M059J (cell line): ENCODE measurements at regions not wholly inside any gene's neighbourhood (a gene's known extent, or its start where the extent isn't known, plus 50 kb on each side); places are given as distances from the start of the nearest gene placed in this dataset.
A peak's percentile ranks its signal among the peaks of the same experiment; 100 is the strongest.

ENCODE experiments used
- DNase-seq: peaks from one replicate; pipeline ENCODE4 v3.0.0-alpha.2; 2012; ENCODE audit warnings: low read depth

DNA sequence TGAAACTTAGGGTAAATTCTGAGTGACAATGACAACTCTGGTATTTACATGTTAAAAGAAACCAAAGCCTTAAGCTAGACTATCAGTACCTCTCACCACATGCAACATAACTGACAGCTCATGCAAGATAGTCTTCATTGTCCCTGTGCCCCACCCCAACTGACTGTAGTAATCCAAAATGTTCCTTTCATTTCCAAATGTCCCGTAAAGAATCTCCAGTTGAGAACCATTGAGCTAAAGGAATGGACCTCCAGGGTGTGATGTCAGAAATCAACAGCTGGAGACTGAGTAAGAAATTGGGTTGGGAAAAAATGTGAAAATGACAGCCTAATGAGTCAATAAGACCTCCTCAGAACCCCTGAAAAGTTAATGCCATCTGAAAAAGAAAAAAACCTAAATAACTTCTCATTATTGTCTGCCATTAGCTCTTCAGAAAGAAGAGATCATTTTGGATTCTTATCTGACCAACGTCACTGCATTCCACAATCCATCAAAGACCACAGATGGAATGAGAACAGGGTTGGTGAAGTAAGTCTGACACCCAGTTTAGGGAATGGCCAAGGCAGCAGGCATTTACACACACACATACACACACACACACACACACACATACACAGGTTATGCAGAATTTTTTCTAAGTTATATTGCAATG, 51.7 kb upstream of the ACVR2A start:
- peak; percentile 40 for DNase-seq

DNA sequence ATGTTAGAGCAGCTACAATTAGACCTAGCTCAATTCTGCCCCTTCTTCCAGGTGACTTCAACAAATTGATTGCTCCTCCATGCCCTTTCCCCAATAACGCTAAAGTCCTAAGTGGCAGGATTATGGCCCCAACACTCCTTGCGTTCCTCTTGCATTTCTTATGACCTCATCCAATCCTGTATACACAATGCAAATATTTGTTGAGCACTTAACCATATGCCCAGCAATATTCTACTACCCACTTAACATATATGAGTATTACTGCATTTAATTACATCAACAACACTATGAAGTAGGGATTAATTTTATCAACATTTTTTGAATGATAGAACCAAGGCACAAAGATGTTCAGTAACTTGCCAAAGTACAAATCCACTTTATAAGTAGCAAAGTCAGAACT, 54.2 kb upstream of the ACVR2A start:
- DNase-seq: no peak

DNA sequence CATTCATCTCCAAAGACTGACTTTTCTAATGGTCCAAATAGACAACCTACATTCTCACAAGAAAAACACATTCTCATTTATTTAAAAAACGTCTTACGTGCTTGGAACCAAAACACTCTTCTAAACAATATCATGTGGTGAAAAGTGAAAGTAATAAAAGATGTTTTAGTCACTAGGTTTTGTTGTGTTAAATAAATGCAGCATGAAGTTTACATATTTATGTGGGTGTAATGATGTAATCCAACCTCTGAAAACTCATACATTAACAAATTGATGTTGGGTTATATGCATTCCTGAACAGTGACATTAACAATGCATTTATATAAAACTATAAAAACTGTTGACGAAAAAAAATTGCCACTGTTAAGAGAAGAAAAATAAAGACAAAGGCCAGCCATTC, 55.1 kb upstream of the ACVR2A start:
- DNase-seq: peak; percentile 3

DNA sequence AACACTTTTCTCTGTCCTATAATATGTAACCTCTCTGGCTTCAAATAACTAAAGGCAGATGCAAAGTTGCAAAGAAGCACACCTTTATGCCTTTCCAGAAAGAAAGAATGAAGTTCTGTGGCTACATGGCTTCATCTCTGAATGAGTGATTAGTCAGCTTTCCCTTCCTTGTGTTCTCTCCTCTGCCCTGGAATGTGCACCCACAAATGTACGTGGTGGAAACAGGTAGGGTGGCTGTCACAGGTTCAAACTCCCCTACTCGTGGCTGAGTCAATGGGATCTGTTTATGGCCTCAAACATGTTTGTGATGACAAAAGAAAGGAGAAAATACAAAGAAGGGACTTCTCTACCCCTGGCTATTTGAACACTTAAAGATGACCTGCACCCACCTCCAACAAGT, 55.5 kb upstream of the ACVR2A start:
- DNase-seq: no peak

DNA sequence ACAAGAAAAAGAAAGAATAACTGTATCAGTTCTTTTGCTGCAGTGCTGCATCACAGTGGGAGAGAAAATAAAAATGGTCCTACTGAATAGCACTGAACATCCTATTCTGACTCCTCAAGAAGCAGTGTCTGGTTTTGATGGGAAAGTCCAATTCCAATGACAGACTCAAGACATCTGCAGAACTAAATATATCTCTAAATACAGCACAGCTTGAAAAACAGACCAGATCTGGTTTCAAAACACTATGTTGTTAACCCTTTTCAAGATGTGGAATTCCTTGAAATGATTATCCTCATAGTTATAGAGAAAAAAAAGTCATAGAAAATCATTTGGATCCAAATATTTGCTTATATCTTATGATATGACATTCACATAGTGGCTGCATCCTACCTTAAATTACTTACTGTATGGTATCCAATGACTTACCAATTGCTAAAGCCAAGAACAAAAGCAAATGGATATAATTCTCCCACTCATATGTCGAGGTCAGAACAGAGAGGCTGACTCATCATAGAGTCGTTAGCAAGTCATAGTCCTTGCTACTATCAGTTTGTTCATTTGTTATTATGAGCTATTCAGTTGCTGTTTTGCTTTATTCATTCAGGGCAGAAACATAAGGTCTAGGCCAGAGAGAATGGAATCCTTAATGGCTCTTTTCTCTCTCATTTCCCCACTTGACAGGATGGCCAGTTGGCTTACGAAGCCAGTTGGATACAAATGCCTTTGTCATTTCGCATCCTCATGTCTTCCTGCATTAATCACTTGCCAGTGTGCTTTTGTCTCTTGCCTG, 62.5 kb upstream of the ACVR2A start:
- DNase-seq: peak; percentile 31

DNA sequence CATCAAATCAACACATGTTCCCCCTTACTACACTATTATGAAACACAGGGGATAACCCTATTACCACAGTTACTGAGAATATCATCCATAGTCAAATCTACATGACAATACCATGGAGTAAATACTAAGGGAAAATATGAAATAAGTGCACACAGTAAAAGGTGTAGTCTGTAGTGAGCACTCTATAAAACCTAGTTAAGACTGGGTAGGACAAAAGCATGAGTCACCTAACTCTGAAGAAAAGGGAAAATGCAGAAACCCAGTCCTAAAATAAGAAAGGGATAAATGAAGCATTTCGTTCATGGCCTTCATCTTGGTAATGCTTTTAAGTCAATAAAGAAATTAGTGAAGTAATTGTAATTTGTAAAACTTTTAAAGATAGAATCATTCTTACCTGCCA, 65.4 kb upstream of the ACVR2A start:
- no peak for DNase-seq

DNA sequence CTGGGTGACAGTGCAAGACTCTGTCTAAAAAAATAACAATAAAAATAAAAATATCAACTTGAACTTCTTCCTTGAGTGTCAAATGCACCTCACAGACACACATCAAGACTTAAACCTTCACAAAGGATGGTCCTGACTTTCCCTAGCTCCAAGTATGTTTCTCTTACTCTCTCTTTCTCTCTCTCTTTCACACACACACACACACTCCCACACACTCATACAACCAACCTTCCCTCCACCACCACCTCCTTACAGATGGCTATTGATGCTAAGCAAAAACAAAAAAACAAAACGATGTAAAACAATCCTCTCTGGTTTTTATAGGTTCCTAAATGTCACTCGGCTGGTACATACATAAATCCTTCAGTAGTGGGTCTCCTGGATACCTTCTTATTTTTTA, 67.4 kb upstream of the ACVR2A start:
- DNase-seq: no peak

DNA sequence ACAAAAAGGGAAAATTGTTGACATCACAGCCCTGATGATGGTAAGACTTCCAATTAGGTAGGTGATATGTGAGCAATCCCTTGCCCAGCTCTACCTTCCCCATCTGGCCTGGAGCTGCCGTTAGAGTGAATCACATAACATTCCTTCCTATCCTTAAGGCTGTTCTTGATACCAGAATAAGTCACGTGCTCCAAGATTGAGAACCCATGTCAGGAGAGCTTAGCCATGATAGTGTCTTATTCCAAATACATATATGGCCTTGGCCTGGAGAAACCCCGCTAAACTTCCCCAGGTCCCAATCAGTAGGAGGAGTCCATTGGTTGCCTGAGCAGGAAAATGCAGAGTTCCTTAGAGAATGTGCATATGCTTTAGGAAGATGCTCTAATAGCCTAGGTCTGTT, 70.0 kb upstream of the ACVR2A start:
- no peak for DNase-seq

DNA sequence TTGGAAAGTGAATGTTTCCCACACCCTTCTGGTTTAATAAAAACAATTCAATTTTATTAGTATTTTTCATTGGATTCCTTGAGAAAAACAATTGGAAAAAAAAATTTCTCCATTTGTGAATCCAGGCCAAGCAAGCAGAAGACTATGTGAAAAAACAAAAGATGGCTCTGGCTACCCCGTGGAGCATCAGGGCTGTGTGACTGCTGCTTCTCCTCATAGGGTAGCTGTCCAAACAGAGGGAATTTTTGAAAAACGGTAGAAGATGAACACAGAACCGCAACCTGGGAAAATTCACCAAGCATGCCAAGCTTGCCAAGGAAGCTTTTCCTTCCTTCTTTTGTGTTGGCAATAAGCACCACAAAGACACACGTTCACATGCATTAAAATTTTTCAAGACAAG, 71.3 kb upstream of the ACVR2A start:
- no peak for DNase-seq

DNA sequence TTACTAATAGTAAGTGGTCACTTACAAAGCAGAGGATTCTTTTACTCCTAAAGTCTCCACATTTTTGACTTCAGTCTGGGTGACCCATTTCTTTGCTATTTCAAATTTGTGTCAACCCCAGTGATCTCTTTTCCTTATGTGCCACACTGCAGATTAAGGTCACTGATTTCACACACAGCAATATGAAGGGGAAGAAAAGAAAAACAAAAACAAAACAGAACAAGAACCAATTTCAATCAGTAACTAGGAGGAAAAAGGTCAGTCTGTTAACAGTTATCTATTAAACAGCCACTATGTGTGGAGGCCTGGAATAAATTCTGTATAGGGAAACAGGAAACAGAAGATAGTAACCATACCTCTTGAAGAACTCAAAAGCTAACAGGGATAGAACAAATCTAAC, 72.0 kb upstream of the ACVR2A start:
- DNase-seq: no peak

DNA sequence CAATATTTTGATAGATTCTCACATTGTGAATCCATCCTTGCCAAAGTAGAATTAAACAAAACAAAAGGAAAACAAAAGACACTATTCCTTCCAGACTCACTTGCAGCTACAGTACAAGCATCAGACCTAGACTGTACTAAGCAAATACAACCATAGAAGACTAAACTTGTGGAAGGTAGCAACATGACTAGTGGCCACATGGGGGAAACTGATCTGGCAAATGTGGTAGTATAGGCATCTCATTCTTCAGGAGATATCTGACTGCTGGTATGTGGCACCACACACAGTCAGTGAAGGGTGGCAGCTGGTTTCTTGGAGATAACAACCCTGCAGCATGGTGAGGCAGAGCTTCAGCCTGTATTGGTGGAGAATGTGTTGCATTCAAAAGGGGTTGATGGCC, 81.0 kb upstream of the ACVR2A start:
- no peak for DNase-seq

DNA sequence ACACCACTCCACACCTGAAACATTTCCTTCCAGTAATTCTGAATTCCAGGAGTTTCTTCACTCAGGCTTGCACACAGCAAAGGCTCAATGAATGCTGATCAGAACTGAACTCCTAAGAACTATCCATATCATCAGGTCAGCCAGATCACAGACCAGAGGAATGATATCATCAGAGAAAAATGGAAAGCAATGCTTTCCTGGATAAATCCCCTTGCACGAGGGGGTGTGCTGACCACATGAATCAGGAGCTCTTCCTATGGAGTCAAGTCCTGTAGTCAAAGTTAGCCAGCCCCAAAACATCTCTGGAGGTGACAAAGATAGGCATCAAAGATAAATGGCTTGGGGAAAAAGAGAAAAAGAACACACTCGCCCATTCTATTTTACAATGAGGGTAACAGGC, 83.8 kb upstream of the ACVR2A start:
- no peak for DNase-seq

DNA sequence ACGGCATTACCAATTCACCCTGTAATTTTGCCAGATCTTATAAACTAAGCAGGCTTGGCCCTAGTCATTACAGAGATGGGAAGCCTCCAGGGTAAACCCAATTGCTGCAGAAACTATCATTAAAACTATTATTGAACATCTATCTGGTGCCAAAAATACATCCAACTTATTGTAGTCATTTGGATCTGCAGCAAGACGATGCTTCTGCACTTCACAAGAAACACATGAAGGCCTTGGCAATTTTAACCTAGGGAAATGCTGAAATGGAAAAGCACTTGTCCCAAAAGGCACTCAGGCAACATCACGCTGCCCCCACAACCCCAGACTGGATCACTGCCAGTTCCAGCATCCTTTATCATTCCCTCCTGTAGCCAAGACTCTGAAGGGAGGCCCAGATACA, 85.3 kb upstream of the ACVR2A start:
- DNase-seq: no peak

DNA sequence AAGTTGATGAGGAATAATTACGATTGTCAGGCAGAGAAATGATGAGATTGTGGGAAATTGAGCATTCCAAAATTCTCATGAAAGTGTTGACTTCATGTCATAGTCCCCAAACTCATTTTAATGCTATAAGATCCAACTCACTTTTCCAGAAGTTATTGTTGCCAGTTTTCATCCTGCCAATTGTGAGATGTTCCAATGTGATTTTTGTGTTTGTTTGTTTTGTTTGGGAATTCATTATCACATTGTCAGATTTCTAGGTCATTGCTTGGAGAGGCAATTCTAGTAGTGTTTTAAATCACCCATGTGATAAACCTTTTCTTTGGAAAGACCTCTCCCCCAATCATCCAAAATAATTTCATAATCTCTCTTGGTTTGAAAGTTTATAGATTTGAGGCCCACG, 86.0 kb upstream of the ACVR2A start:
- DNase-seq: no peak

DNA sequence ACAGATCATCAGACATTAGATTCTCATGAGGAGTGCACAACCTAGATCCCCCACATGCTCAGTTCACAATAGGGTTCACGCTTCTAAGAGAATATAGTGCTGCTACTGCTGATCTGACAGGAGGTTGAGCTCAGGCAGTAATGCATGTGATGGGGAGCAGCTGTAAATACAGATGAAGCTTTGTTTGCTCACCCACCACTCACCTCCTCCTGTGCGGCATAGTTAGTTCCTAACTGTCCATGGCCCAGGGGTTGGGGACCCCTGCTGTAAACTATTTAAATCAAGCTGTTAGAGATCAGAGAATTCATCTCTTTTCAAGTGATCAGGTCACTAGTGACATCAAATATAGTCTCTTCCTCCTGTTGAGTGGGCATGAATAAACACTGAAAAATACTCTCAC, 88.8 kb upstream of the ACVR2A start:
- DNase-seq: no peak

DNA sequence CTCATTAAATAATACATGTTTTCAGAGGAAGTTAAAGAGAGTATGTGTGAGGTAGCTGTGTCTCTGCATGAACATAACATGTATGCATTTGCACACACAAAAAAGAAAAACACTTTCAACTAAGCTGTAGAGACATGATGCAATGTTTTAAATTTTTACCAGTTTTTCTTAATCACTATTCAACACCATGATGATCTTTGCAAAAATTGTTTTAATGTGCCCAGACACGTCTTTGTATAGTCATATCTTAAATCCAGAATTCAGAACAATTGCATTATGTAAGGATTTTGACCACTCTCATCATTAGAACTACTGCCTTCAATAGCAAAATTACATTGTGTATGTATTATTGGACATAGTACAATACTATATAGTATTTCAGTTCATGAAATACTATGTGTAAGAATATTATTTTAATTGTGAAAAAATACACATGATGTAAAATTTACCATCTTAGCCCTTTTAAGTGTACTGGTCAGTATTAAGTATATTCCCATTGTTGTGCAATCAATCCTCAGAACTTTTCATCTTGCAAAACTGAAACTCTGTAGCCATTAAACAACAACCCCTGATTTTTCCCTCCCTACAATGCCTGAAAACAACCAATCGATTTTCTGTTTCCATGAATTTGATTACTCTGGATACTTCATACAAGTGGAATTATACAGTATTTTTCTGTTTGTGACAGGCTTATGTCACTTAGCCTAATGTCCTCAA, 104.5 kb upstream of the ACVR2A start:
- no peak for DNase-seq

DNA sequence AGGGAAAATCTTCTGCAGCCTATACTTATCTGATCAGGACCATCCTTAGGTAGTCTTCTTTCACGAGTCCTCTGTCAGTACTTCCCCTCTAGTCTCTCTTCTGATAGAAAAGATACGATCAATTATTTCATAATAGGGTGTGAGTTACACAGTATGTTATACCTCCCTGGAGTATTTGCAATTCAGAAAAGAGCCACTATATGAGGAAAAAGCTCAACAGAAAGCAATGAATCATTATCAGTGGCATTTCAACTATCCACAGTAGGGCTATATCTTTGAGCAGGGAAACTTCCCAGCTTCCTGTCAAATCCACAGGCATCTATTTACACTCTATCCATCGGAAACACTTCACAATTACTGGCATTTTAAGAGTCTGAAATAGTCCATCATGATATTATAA, 105.3 kb upstream of the ACVR2A start:
- no peak for DNase-seq

DNA sequence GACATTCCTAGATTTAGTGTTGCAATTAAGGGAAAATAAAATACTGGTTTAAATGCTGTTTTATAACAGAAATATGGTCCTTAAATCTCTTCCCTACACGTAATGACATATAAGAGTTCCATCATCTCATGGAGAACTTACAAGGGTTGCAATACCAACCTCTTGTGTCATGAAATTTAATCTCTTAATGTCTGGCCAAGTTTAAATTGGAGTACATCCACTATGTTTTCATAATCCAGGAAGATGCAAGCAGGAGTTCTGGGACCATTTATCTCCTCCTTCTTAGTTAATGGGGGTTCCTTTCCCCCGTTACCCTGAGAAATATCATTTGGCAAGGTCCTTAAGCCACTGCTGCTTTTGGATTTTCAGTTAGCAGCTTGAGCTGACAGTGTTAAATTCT, 126.0 kb upstream of the ACVR2A start:
- no peak for DNase-seq

DNA sequence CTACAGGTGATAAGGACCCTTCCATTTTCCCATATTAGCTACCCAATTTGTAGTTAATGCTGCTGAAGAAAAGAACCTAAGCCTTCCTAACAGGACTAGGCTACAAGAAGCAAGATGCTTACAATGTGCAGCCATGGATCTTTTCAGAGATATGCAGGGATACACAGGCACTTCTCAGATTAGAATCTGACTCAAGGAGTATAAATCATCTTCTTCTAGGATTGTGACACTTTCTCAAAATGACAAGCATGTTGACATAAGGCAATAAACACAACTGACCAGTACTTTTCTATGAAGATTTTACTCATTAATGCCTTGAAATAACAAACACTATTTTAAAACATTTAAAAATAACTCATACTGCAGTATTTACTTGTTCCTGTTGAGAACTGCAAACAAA, 127.9 kb upstream of the ACVR2A start:
- no peak for DNase-seq

DNA sequence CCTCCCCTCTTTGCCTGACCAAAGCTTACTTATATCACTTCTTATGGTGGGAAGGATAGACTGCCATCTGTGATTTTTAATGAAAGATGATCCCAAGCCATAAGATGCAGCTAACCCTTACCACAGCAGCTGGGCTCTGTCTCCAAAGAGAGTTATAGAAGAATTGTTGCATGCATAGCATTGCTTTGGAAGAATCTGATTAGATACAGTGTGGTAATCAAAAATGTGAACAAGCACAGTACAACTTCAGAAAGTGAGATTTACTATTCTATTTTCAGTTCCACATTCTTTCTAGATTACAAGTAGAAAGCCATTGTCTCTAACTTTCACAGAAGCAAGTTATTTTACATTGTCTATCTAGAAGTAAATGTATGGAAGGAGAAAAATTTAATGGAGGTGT, 129.0 kb upstream of the ACVR2A start:
- DNase-seq: no peak

DNA sequence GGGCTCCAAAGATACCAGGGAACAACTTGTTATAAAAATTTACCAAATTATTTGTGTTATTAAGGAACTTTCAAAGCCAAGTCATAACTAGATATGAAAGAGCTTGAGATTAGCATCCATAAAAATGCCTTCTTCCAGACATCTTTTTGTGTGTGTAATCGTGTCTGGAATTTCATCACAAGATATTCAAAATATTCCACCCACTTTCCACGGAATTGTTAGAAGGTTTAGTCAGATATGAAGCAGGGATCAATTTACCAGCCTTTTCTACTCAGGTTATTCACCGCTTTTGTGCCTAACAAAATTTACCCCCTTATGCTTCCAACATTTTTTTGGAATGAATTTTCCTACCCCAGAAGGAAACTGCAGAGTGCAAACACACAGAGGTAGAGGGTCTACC, 130.2 kb upstream of the ACVR2A start:
- DNase-seq: no peak

DNA sequence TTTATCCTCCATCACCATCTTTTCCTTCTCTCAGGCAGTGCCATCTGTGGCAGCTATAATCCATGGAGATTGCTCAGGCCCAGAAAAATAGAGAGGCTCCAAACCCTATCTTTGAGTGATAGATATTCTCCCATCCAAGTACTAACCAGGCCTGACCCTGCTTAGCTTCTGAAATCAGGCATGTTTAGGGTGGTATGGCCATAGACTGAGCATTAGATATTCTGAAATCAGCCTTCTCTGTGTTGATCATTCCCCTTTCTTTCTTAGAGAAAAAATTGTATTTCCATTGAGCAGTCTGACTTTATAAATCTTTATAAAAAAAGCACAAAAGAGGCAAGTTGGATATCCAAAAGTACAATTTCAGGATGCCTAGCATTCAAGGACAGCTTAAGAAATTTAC, 131.5 kb upstream of the ACVR2A start:
- no peak for DNase-seq

DNA sequence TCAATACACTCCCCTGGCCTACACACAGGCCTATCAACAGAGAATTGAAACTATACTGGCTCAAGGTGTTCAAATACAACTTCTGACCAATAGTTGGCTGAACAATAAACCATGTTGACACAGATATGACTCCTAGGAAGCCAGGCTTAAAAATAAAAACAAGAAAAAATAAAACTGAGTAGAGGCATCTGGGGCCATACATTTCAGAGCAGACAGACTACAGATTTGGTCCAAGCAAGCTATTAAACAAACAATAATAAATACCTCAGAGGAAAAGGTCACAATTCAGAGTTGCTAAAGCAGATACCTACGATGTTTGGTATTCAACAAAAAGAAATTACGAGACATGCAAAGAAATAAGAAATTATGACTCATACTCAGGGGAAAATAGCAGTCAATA, 132.8 kb upstream of the ACVR2A start:
- peak; percentile 34 for DNase-seq
